ENCODE measurements at regions not wholly inside any gene's neighbourhood (a gene's known extent, or its start where the extent isn't known, plus 50 kb on each side); places are given as distances from the start of the nearest gene placed in this dataset.

DNA sequence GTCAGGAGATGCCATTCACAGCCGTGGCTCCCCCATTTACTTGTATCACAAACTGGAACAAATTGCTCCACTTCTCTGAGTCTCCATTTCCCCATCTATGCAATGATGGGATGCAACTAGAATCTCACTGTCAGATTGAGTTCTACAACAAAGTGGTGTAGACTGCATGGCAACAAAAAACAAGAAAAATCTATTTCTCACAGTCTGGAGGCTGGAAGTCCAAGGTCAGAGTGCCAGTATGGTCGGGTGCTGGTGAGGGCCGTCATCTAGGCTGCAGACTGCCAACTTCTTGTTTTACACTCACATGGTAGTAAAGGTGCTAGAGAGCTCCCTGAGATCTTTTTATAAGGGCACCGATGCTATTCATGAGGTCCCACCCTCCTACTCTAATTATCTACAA, 158.4 kb upstream of the BCL6 start:
- Histone ChIP-seq H3K36me3 (no peaks in the 10 kb centered on the region), H3K4me3 (no peak overlapping the region), H3K9me3 (no peaks in the 10 kb centered on the region), H3K27me3 (no peaks in the 10 kb centered on the region), H3K4me1 (peaks cover 0 to 3% (median 0%) of the 10 kb centered on the region in 9 donors), H3K27ac (no peak overlapping the region)
- ATAC-seq (no peak), DNase-seq (no peak)
- intact Hi-C loops (cut with DNase I) = no loop called here
- TF ChIP-seq CTCF (IDR thresholded peaks at IDR 0.05) = no peak
- WGBS, 2 donors = 90 to 95% methylated on average over 4 of the region's 4 CpGs

- no peak for DNase-seq
- H3K4me3 ChIP-seq = no peak overlapping the region
- 66 to 69% methylated on average over 5 of the region's 5 CpGs for WGBS, 2 donors
- TF ChIP-seq CTCF (IDR thresholded peaks at IDR 0.05) = no peak
- H3K27ac ChIP-seq = no peak overlapping the region
- H3K9me3 ChIP-seq = no peaks in the 10 kb centered on the region
- no peaks in the 10 kb centered on the region for H3K36me3 ChIP-seq
- intact Hi-C loops (cut with DNase I) = no loop called here
- ATAC-seq = no peak
- H3K4me1 ChIP-seq = no peaks in the 10 kb centered on the region
- H3K27me3 ChIP-seq = no peaks in the 10 kb centered on the region
Observed at GRCh38 chr3:187906416-187906815, 161.1 kb upstream of the BCL6 start.

GRCh38 chr3:187906920-187907319, 161.7 kb upstream of the BCL6 start:
- H3K9me3 ChIP-seq = no peaks in the 10 kb centered on the region
- no peak for ATAC-seq
- intact Hi-C loops (cut with DNase I) = no loop called here
- H3K27me3 ChIP-seq = no peaks in the 10 kb centered on the region
- 72 to 75% methylated on average over 5 of the region's 5 CpGs for WGBS, 2 donors
- DNase-seq = no peak
- H3K36me3 ChIP-seq = no peaks in the 10 kb centered on the region
- H3K27ac ChIP-seq = no peak overlapping the region
- H3K4me1 ChIP-seq = no peaks in the 10 kb centered on the region
- H3K4me3 ChIP-seq = no peak overlapping the region
- TF ChIP-seq CTCF (IDR thresholded peaks at IDR 0.05) = no peak

DNA sequence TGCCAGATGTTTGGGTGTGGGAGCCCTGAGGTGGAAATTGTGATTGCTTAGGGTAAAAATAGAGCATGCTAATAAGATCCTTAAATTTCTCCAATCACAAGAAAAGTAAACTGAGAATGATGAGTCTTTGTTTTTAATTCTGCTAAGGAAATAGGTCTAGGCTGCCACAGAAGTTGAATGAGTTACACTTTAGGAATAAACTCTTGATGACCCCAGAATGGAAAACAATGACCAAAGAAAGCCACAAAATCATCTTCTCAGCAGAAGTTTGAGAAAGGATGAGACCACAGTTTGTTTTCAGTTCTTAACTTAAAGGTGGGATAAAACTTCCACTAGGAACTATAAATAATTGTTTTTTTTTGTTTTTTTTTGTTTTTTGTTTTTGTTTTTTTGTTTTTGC, 164.6 kb upstream of the BCL6 start:
- Histone ChIP-seq H3K36me3 (no peaks in the 10 kb centered on the region), H3K27ac (no peak overlapping the region), H3K4me1 (peaks cover 0 to 14% (median 3%) of the 10 kb centered on the region in 9 donors), H3K9me3 (no peaks in the 10 kb centered on the region), H3K27me3 (no peaks in the 10 kb centered on the region), H3K4me3 (no peak overlapping the region)
- no peak for TF ChIP-seq CTCF (IDR thresholded peaks at IDR 0.05)
- ATAC-seq (no peak), DNase-seq (no peak)
- intact Hi-C loops (cut with DNase I) = loop anchor here in 2 of 10 donors (10.0 kb wide), 2 partner anchors 125 to 135 kb away; no protein-coding TSS in a partner anchor
